ENCODE measurements at regions not wholly inside any gene's neighbourhood (a gene's known extent, or its start where the extent isn't known, plus 50 kb on each side); places are given as distances from the start of the nearest gene placed in this dataset.
"Not testable (repeated sequence)": the region's sequence is repeated elsewhere in the genome, so short reads cannot be mapped to it uniquely, and the experiment has no call there.

- TF ChIP-seq, protein P1, sequence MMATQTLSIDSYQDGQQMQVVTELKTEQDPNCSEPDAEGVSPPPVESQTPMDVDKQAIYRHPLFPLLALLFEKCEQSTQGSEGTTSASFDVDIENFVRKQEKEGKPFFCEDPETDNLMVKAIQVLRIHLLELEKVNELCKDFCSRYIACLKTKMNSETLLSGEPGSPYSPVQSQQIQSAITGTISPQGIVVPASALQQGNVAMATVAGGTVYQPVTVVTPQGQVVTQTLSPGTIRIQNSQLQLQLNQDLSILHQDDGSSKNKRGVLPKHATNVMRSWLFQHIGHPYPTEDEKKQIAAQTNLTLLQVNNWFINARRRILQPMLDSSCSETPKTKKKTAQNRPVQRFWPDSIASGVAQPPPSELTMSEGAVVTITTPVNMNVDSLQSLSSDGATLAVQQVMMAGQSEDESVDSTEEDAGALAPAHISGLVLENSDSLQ (IDR thresholded peaks at IDR 0.05): no peak
- no peak for TF ChIP-seq FOXM1 (IDR thresholded peaks at IDR 0.05; ENCODE audit: borderline replicate concordance)
- TF ChIP-seq ARNT (IDR thresholded peaks at IDR 0.05): no peak
- TF ChIP-seq BHLHE40 (IDR thresholded peaks at IDR 0.05; ENCODE audit: borderline replicate concordance): no peak
- no peak for TF ChIP-seq TARDBP (IDR thresholded peaks at IDR 0.05)
- CTCF ChIA-PET: no interaction called here
- DNase-seq (ENCODE audit: extremely low spot score): no peak
- POLR2A ChIA-PET: no interaction called here
These were observed 535.9 kb downstream of the TRIB2 start for GRCh38 chr2:13252615-13253014.

DNA sequence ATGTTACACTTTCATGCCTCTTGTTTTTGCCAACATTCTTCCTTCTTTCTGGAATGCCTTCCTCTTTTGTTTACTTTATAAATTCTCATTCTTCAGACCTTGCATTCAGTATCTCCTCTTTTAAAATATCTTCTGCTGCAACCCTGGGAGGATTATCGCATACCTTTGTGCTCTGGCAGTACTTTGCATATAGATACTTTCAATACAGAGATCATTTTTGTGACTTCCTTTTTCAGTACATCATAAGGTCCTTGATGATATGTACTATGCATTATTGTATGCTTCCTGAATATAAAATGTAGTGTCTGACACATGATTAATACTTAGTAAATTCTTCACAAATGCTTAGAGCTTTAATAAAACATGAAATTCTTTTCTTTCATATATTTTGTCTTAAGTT, 538.7 kb downstream of the TRIB2 start:
- CTCF ChIA-PET: no interaction called here
- POLR2A ChIA-PET: no interaction called here
- TF ChIP-seq SP1 (IDR thresholded peaks at IDR 0.05) (no peak), SUZ12 (IDR thresholded peaks at IDR 0.05) (no peak), ARNT (IDR thresholded peaks at IDR 0.05) (no peak), ZNF384 (IDR thresholded peaks at IDR 0.05) (no peak), BHLHE40 (IDR thresholded peaks at IDR 0.05; ENCODE audit: borderline replicate concordance) (no peak), LEF1 (IDR thresholded peaks at IDR 0.05; ENCODE audit: borderline replicate concordance) (no peak), FOXM1 (IDR thresholded peaks at IDR 0.05; ENCODE audit: borderline replicate concordance) (no peak), FOXK2 (IDR thresholded peaks at IDR 0.05) (no peak), HDGF (IDR thresholded peaks at IDR 0.05; ENCODE audit: borderline replicate concordance) (no peak), ELF4 (IDR thresholded peaks at IDR 0.05) (no peak), CTBP1 (IDR thresholded peaks at IDR 0.05; ENCODE audit: borderline replicate concordance) (no peak), TARDBP (IDR thresholded peaks at IDR 0.05) (no peak)
- no peak for DNase-seq (ENCODE audit: extremely low spot score)

DNA sequence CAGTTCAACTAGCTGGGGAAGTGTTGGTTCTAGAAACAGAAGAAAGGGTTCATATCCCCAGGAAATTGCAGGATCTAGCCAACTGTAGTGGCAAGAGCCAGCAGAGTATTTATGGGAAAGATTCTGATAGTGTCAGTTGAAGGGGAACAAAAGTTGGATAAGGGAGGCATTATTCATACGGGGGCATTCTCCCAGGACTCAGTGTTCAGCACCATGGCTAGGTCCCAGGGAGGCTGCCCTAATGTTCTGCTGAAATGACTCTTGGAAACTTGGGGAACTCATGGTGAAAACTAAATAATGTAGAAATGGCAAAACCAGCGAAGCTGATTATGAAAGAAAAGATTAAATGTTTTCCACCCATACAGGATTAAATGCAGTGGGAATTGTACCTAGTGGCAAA, 543.7 kb downstream of the TRIB2 start:
- DNase-seq (ENCODE audit: extremely low spot score): no peak
- ChIA-PET CTCF (no interaction called here), POLR2A (no interaction called here)
- TF ChIP-seq ZNF384 (IDR thresholded peaks at IDR 0.05) (no peak), BHLHE40 (IDR thresholded peaks at IDR 0.05; ENCODE audit: borderline replicate concordance) (no peak), LEF1 (IDR thresholded peaks at IDR 0.05; ENCODE audit: borderline replicate concordance) (no peak), ARNT (IDR thresholded peaks at IDR 0.05) (no peak), TARDBP (IDR thresholded peaks at IDR 0.05) (no peak), L3MBTL2 (conservative IDR thresholded peaks at IDR 0.05) (no peak)

DNA sequence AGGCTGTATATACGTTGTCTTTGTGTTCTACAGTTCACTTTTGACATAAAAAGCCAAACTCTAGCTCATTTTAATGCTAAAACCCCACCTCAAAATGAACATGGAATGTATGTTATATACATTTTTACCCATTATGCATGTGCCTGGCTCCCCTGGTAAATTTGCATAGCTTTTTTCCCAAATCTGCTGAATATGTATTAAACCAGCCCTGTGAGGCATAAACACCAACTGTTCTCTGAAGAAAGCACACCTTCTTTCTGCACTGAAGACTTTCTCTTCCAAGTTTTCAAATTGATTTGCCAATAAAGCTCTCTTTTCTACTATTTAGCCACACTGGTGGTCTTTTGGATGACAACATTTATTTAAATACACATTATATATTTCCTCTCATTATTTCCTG, 549.4 kb downstream of the TRIB2 start:
- DNase-seq (ENCODE audit: extremely low spot score): no peak
- TF ChIP-seq L3MBTL2 (conservative IDR thresholded peaks at IDR 0.05): no peak
- no peak for TF ChIP-seq FOXK2 (IDR thresholded peaks at IDR 0.05)
- no peak for TF ChIP-seq FOXA1 (IDR thresholded peaks at IDR 0.05)
- no peak for TF ChIP-seq HDGF (IDR thresholded peaks at IDR 0.05; ENCODE audit: borderline replicate concordance)
- TF ChIP-seq TARDBP (IDR thresholded peaks at IDR 0.05): no peak
- TF ChIP-seq, protein P1 (IDR thresholded peaks at IDR 0.05): no peak
- no peak for TF ChIP-seq ELF4 (IDR thresholded peaks at IDR 0.05)
- TF ChIP-seq CTBP1 (IDR thresholded peaks at IDR 0.05; ENCODE audit: borderline replicate concordance): no peak
- TF ChIP-seq ARNT (IDR thresholded peaks at IDR 0.05): no peak
- no peak for TF ChIP-seq FOXM1 (IDR thresholded peaks at IDR 0.05; ENCODE audit: borderline replicate concordance)
- TF ChIP-seq SP1 (IDR thresholded peaks at IDR 0.05): no peak
- TF ChIP-seq NFRKB (IDR thresholded peaks at IDR 0.05): no peak
- TF ChIP-seq ZNF384 (IDR thresholded peaks at IDR 0.05): no peak
- TF ChIP-seq SUZ12 (IDR thresholded peaks at IDR 0.05): no peak
- no peak for TF ChIP-seq LEF1 (IDR thresholded peaks at IDR 0.05; ENCODE audit: borderline replicate concordance)
- TF ChIP-seq BHLHE40 (IDR thresholded peaks at IDR 0.05; ENCODE audit: borderline replicate concordance): no peak
- ChIA-PET POLR2A (no interaction called here), CTCF (no interaction called here)

GRCh38 chr2:13284688-13285087, 568.0 kb downstream of the TRIB2 start:
- POLR2A ChIA-PET: no interaction called here
- CTCF ChIA-PET: no interaction called here
- TF ChIP-seq SP1 (IDR thresholded peaks at IDR 0.05): no peak
- TF ChIP-seq FOXM1 (IDR thresholded peaks at IDR 0.05; ENCODE audit: borderline replicate concordance): no peak
- no peak for TF ChIP-seq HDGF (IDR thresholded peaks at IDR 0.05; ENCODE audit: borderline replicate concordance)
- no peak for TF ChIP-seq ZNF384 (IDR thresholded peaks at IDR 0.05)
- no peak for TF ChIP-seq FOXK2 (IDR thresholded peaks at IDR 0.05)
- no peak for TF ChIP-seq NFRKB (IDR thresholded peaks at IDR 0.05)
- no peak for TF ChIP-seq SUZ12 (IDR thresholded peaks at IDR 0.05)
- TF ChIP-seq BHLHE40 (IDR thresholded peaks at IDR 0.05; ENCODE audit: borderline replicate concordance): no peak
- no peak for TF ChIP-seq CTBP1 (IDR thresholded peaks at IDR 0.05; ENCODE audit: borderline replicate concordance)
- TF ChIP-seq FOXA1 (IDR thresholded peaks at IDR 0.05): no peak
- TF ChIP-seq, protein P1 (IDR thresholded peaks at IDR 0.05): no peak
- TF ChIP-seq ELF4 (IDR thresholded peaks at IDR 0.05): no peak
- TF ChIP-seq ARNT (IDR thresholded peaks at IDR 0.05): no peak
- TF ChIP-seq TARDBP (IDR thresholded peaks at IDR 0.05): no peak
- TF ChIP-seq LEF1 (IDR thresholded peaks at IDR 0.05; ENCODE audit: borderline replicate concordance): no peak
- TF ChIP-seq L3MBTL2 (conservative IDR thresholded peaks at IDR 0.05): no peak
- no peak for DNase-seq (ENCODE audit: extremely low spot score)

GRCh38 chr2:13289310-13289709, 572.6 kb downstream of the TRIB2 start:
- no peak for DNase-seq (ENCODE audit: extremely low spot score)
- CTCF ChIA-PET: interaction anchor here (0.7 kb wide), 1 partner anchor 23 kb away, joined by 3 read pairs; no protein-coding TSS in a partner anchor
- TF ChIP-seq FOXK2 (IDR thresholded peaks at IDR 0.05) (no peak), HDGF (IDR thresholded peaks at IDR 0.05; ENCODE audit: borderline replicate concordance) (no peak), ELF4 (IDR thresholded peaks at IDR 0.05) (no peak), BHLHE40 (IDR thresholded peaks at IDR 0.05; ENCODE audit: borderline replicate concordance) (no peak), SP1 (IDR thresholded peaks at IDR 0.05) (no peak), CTBP1 (IDR thresholded peaks at IDR 0.05; ENCODE audit: borderline replicate concordance) (no peak), TARDBP (IDR thresholded peaks at IDR 0.05) (no peak), NFRKB (IDR thresholded peaks at IDR 0.05) (no peak), ARNT (IDR thresholded peaks at IDR 0.05) (no peak), FOXA1 (IDR thresholded peaks at IDR 0.05) (no peak), ZNF384 (IDR thresholded peaks at IDR 0.05) (no peak), LEF1 (IDR thresholded peaks at IDR 0.05; ENCODE audit: borderline replicate concordance) (no peak)
- TF ChIP-seq, protein P1 (IDR thresholded peaks at IDR 0.05): no peak
- POLR2A ChIA-PET: no interaction called here

DNA sequence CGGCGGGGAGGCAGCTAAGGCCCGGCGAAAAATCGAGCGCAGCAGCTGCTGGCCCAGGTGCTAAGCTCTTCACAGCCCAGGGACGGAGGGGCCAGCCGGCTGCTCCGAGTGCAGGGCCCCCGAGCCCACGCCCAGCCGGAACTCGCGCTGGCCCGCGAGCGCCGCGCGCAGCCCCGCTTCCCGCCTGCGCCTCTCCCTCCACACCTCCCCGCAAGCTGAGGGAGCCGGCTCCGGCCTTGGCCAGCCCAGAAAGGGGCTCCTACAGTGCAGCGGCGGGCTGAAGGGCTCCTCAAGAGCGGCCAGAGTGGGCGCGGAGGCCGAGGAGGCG, 591.7 kb downstream of the TRIB2 start:
- POLR2A ChIA-PET; CTCF ChIA-PET; DNase-seq (ENCODE audit: extremely low spot score): not testable (repeated sequence)

All from HEK293T (cell line).